ENCODE measurements at regions not wholly inside any gene's neighbourhood (a gene's known extent, or its start where the extent isn't known, plus 50 kb on each side); places are given as distances from the start of the nearest gene placed in this dataset.

DNA sequence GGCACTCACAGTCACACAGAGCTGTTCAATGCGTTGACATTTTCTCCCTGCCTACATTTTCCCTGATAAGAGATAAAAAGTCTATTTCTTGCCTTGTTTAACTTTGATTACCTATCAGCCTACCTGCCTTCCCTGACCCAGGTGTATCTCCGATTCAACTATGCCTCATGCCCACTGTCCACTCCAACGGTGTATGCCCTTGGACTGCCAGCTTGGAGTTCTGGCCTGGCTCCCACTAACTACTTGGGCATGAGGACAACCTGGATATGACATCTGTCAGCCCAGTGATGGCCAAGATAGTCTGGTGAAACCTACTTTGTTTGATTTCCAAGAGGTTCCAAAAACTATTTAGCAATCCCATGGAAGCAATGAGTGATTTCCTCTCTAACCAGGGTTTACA, 93.0 kb upstream of the PELI2 start:
- DNase-seq, result no peak
- Histone ChIP-seq H3K27ac (no peak overlapping the region), H3K9me3 (no peaks in the 10 kb centered on the region), H3K27me3 (ENCODE audit: low read depth) (no peaks in the 10 kb centered on the region), H3K36me3 (no peaks in the 10 kb centered on the region), H3K4me1 (no peaks in the 10 kb centered on the region), H3K4me3 (no peak overlapping the region)
- intact Hi-C loops (cut with DNase I), result no loop called here
- TF ChIP-seq, protein P1, sequence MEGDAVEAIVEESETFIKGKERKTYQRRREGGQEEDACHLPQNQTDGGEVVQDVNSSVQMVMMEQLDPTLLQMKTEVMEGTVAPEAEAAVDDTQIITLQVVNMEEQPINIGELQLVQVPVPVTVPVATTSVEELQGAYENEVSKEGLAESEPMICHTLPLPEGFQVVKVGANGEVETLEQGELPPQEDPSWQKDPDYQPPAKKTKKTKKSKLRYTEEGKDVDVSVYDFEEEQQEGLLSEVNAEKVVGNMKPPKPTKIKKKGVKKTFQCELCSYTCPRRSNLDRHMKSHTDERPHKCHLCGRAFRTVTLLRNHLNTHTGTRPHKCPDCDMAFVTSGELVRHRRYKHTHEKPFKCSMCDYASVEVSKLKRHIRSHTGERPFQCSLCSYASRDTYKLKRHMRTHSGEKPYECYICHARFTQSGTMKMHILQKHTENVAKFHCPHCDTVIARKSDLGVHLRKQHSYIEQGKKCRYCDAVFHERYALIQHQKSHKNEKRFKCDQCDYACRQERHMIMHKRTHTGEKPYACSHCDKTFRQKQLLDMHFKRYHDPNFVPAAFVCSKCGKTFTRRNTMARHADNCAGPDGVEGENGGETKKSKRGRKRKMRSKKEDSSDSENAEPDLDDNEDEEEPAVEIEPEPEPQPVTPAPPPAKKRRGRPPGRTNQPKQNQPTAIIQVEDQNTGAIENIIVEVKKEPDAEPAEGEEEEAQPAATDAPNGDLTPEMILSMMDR (IDR thresholded peaks at IDR 0.05), result no peak
- ATAC-seq, result no peak

DNA sequence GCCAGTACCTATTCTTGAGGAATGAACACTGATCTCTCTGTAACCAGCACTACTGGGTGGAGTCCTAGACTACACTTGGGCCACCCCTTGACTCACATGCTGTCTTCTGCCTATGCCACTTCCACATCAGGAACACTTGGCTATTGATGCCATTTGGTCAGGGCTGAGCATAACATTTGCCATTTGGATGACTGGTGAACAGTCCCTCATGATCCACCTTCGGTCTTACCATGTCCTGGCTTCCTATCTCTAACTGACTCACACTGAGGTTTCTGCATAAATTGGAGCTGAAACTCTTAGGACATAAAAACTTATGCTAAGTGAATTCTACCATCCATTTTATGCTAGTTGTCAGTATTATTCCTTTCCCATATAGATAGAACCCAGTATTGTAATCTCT, 91.7 kb upstream of the PELI2 start:
- TF ChIP-seq, protein P1 (IDR thresholded peaks at IDR 0.05), result no peak
- H3K9me3 ChIP-seq, result no peaks in the 10 kb centered on the region
- H3K27ac ChIP-seq, result no peak overlapping the region
- ATAC-seq, result no peak
- no peaks in the 10 kb centered on the region for H3K36me3 ChIP-seq
- H3K4me1 ChIP-seq, result no peaks in the 10 kb centered on the region
- intact Hi-C loops (cut with DNase I), result no loop called here
- H3K27me3 ChIP-seq (ENCODE audit: low read depth), result no peaks in the 10 kb centered on the region
- H3K4me3 ChIP-seq, result no peak overlapping the region
- no peak for DNase-seq

DNA sequence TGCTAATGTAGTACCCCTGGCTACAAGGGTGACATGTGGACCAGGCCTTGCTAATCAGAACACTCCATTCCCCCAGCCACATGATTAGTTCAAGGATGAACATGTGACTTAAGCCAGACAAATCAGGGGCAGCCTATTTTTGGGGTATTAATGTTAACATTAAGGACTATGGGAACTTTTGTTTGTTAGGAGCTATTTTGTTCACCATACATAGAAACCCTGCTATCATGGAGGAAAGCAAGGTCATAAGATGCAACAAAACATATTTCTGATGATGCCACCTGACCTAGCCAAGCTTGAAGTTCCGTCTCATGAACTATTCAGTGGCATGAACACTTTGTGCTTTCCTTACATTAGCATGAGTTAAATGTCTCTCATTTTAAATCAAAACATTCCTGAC, 90.8 kb upstream of the PELI2 start:
- Histone ChIP-seq H3K27me3 (ENCODE audit: low read depth) (no peaks in the 10 kb centered on the region), H3K4me1 (no peaks in the 10 kb centered on the region), H3K36me3 (no peaks in the 10 kb centered on the region), H3K4me3 (no peak overlapping the region), H3K9me3 (no peaks in the 10 kb centered on the region), H3K27ac (no peak overlapping the region)
- TF ChIP-seq, protein P1 (IDR thresholded peaks at IDR 0.05), result no peak
- ATAC-seq, result no peak
- no peak for DNase-seq
- intact Hi-C loops (cut with DNase I), result no loop called here

DNA sequence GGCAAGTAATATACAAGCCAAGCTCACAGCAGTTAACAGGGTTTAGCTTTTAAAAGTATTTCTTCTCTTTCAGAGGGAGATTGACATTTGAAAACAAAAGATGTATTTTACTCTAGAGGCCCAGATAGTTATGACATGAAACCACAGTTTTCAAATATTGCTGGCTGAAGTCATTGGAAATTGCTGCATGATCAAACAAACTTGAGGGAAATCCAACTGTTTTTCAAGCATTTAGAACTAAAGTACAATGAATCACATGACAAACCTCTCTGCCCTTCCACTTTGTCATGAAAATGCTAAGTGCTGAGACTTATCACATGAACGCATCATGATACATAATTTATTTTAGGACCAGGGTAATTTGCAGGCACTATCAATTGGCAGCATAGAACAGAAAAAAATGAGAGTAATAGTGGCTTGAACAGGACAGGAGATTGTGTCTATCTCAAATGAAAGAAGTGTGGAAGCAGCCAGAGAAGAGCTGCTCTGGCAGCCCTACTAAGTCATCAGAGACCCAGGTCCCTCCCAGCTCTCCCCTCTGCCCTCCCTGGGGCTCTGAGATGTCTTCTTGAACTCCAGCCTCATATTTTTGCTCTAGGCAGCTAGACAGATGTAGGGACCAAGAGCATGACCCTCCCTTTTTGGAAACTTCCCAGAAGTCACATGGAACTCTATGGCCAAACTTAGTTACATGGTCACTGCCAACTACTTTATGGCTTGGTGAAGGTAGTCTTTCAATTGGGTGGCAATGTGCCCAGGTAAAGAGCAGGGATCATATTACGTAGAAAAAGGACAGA, 90.1 kb upstream of the PELI2 start:
- DNase-seq, result no peak
- no peaks in the 10 kb centered on the region for H3K27me3 ChIP-seq (ENCODE audit: low read depth)
- H3K4me3 ChIP-seq, result no peak overlapping the region
- intact Hi-C loops (cut with DNase I), result no loop called here
- ATAC-seq, result no peak
- TF ChIP-seq, protein P1 (IDR thresholded peaks at IDR 0.05), result no peak
- H3K36me3 ChIP-seq, result no peaks in the 10 kb centered on the region
- no peak overlapping the region for H3K27ac ChIP-seq
- H3K9me3 ChIP-seq, result no peaks in the 10 kb centered on the region
- H3K4me1 ChIP-seq, result no peaks in the 10 kb centered on the region

DNA sequence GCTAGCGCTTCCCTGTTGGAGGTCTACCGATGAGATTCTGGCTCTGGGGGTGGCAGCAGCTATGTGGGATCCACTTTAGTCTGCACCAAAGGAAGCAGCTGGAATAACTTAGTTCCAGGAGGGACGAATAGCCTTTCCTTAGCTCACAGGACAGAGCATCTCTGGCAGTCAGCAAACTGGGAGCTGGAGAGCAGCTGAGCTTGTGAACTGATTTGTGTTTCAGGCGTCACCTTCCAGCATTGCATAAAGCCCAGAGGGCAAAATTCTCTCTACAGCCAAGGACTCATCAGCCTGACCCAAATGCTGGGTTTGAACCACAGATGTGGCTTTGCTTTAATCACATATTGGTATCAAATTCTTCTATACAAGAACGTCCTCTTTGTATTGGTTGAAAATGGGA, 81.9 kb upstream of the PELI2 start:
- intact Hi-C loops (cut with DNase I), result no loop called here
- no peaks in the 10 kb centered on the region for H3K36me3 ChIP-seq
- DNase-seq (no peak), ATAC-seq (no peak)
- TF ChIP-seq, protein P1 (IDR thresholded peaks at IDR 0.05), result no peak
- no peaks in the 10 kb centered on the region for H3K27me3 ChIP-seq (ENCODE audit: low read depth)
- H3K27ac ChIP-seq, result no peak overlapping the region
- no peak overlapping the region for H3K4me3 ChIP-seq
- no peaks in the 10 kb centered on the region for H3K4me1 ChIP-seq
- no peaks in the 10 kb centered on the region for H3K9me3 ChIP-seq

Measured in lower lobe of right lung (tissue), 2 donors.